ENCODE measurements at regions not wholly inside any gene's neighbourhood (a gene's known extent, or its start where the extent isn't known, plus 50 kb on each side); places are given as distances from the start of the nearest gene placed in this dataset.

DNA sequence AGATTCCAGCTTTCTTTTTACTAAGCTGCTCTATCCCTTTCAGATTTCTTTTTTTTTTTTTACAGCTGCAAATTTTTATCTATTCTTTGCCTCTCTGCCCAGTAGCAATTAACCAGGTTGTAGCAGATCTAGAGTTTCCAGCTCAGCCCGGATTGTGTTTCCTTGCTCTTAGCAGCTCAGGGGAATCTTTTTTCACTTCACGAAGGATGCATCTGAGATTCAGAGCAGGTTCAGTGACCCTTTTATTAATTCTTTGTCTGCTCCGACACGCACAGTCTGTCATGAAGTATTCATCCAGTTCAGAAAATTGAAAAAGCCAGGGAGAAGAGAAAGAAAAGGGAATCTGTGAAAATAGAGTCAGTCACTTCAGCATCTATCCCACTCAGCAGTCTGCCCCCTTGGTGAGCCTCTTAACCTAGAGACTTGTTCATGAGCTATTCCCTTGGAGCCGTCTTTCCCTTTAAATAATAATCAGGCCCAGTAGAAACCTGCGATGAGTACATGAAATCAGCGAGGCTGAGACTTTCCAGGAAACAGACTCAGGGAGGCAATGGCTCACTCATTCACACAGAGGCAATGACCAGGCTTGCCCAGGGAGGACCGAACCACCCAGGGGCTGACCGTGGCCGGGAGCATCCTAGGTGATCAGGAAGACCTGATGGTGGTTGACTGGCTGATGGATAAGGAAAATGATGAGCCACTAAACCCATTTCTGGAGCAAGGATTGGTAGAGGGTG lies 103.4 kb upstream of the ITGA6 start (continued):
- TF ChIP-seq CTBP2 (IDR thresholded peaks at IDR 0.05; ENCODE audit: borderline replicate concordance, insufficient read depth, insufficient read length, low read length) (no peak), CHD2 (IDR thresholded peaks at IDR 0.05; ENCODE audit: low read length) (no peak), CHD1 (IDR thresholded peaks at IDR 0.05; ENCODE audit: low read depth, low read length) (no peak), BCL11A (IDR thresholded peaks at IDR 0.05; ENCODE audit: low read depth in 2 of 2, low read length in 2 of 2) (no peak), SAP30 (IDR thresholded peaks at IDR 0.05; ENCODE audit: insufficient read depth, insufficient replicate concordance, low read length) (no peak)
